Ovary (tissue), 7 donors: ENCODE measurements at regions not wholly inside any gene's neighbourhood (a gene's known extent, or its start where the extent isn't known, plus 50 kb on each side); places are given as distances from the start of the nearest gene placed in this dataset.

Source experiments
- DNase-seq, 5 donors: peaks; one replicate each; pipeline ENCODE4 v3.0.0-alpha.2; 2019 to 2020
- H3K27ac ChIP-seq, 2 donors: fragments of 200-600 bp; one replicate each; pipeline versions ENCODE4 v1.5.1 to v1.8.0; 2019 to 2022
- H3K27me3 ChIP-seq: fragments of 200-600 bp; one replicate; pipeline ENCODE4 v1.8.0; 2022
- H3K36me3 ChIP-seq: fragments of 200-600 bp; sonication (generic); one replicate; pipeline ENCODE4 v1.5.1; 2019
- H3K4me1 ChIP-seq: one replicate; pipeline ENCODE4 v1.8.1; 2013; ENCODE audit warnings: mild to moderate bottlenecking, moderate library complexity; ENCODE audit not compliant: insufficient read depth
- H3K4me3 ChIP-seq: fragments of 200-600 bp; sonication (generic); one replicate; pipeline ENCODE4 v1.5.1; 2017
- H3K9me3 ChIP-seq, 2 donors: fragments of 200-600 bp in 1 of 2; sonication (generic) in 1 of 2; one replicate each; pipeline versions ENCODE4 v1.5.1 to v1.8.1; 2013 to 2019; ENCODE audit warnings: mild to moderate bottlenecking in 1 of 2, moderate library complexity in 1 of 2
- EP300 ChIP-seq: sonication (generic); formaldehyde crosslinking; IDR thresholded peaks from one replicate; pipeline ENCODE4 v1.6.1; 2017; ENCODE audit warnings: antibody characterized with exemption
- POLR2A ChIP-seq: fragments of 450-650 bp; IDR thresholded peaks from one replicate; pipeline ENCODE4 v1.6.1; 2017; ENCODE audit warnings: antibody characterized with exemption, mild to moderate bottlenecking, moderate library complexity
- WGBS, 3 donors: extraction: QIAGEN DNeasy Blood & Tissue Kit in 1 of 3; methylation state at CpG; one replicate each; pipeline versions ENCODE4 v1.1.5 to v1.1.7; 2013 to 2017; 5-methylcytosine and 5-hydroxymethylcytosine counted together
- intact Hi-C, 4 donors: fragments of 100-400 bp; cut with DNase I; formaldehyde crosslinking; loops; one replicate each; pipeline versions ENCODE4 v1.11.0 to v1.15.1; 2022 to 2023
- TF ChIP-seq, protein P1 (sequence below), 3 donors: fragments of 450-650 bp in 2 of 3; fragments of 200-600 bp in 1 of 3; IDR thresholded peaks; one replicate each; pipeline versions ENCODE4 v1.5.1 to v1.8.0; 2016 to 2022; ENCODE audit warnings: antibody characterized with exemption in 3 of 3, mild to moderate bottlenecking in 1 of 3
- donor health status: DM: no; HTN: no; CAD: no; lungs with moderate emphysema.
- donor health status: DM: no; HTN: no; CAD: no.
- donor health status: Bipolar disorder and iron deficiency.
- donor health status: DM: no; HTN: no; CAD: no.
- donor health status: DM: yes; HTN: yes; CAD: no.

DNA sequence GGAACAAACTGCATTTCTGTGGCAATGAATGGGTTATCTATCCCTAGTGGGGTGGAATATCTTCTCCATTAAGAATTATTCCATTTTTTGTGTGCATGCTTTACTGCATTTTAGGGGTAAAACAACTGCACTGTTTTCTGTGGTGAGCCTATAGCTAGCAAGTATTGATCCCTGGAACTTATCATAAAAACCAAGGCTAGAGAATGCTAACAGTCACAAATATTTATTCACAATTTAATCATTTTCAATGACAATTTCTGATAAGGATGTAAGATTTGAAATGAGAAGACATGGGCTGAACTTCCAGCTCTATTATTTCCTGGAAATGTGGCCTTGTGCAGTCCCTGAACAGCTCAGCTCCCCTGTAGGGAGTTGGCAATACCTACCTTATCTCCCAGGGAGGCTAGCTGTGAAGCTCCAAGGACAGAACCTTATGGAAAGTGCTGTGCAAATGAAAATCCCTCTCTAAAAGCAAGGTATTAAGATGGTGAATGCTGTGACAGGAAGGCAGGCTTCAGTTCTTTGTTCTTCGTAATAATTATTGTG lies 51.5 kb upstream of the FAM216B start:
- H3K27me3 ChIP-seq = no peaks in the 10 kb centered on the region
- H3K4me1 ChIP-seq = no peaks in the 10 kb centered on the region
- WGBS, 3 donors = 86 to 96% (median 90%) methylated on average over 1 of the region's 1 CpG
- no peak for TF ChIP-seq POLR2A
- TF ChIP-seq EP300 = no peak
- TF ChIP-seq, protein P1, sequence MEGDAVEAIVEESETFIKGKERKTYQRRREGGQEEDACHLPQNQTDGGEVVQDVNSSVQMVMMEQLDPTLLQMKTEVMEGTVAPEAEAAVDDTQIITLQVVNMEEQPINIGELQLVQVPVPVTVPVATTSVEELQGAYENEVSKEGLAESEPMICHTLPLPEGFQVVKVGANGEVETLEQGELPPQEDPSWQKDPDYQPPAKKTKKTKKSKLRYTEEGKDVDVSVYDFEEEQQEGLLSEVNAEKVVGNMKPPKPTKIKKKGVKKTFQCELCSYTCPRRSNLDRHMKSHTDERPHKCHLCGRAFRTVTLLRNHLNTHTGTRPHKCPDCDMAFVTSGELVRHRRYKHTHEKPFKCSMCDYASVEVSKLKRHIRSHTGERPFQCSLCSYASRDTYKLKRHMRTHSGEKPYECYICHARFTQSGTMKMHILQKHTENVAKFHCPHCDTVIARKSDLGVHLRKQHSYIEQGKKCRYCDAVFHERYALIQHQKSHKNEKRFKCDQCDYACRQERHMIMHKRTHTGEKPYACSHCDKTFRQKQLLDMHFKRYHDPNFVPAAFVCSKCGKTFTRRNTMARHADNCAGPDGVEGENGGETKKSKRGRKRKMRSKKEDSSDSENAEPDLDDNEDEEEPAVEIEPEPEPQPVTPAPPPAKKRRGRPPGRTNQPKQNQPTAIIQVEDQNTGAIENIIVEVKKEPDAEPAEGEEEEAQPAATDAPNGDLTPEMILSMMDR (IDR thresholded peaks at IDR 0.05) = no peak
- no peak for DNase-seq
- intact Hi-C loops = no loop called here
- no peak overlapping the region for H3K4me3 ChIP-seq
- no peaks in the 10 kb centered on the region for H3K9me3 ChIP-seq
- no peak overlapping the region for H3K27ac ChIP-seq
- H3K36me3 ChIP-seq = no peaks in the 10 kb centered on the region
